ENCODE measurements at regions not wholly inside any gene's neighbourhood (a gene's known extent, or its start where the extent isn't known, plus 50 kb on each side); places are given as distances from the start of the nearest gene placed in this dataset.

- TF ChIP-seq CTCF (IDR thresholded peaks at IDR 0.05; ENCODE audit: low read length) (no peak), EZH2 (IDR thresholded peaks at IDR 0.05; ENCODE audit: borderline replicate concordance, low read length) (no peak)
These were observed 677.0 kb upstream of the POT1 start for GRCh38 chr7:125606671-125607070.

Data from OCI-LY1 (cell line).